IMR-90 (cell line): ENCODE measurements at regions not wholly inside any gene's neighbourhood (a gene's known extent, or its start where the extent isn't known, plus 50 kb on each side); places are given as distances from the start of the nearest gene placed in this dataset.

ENCODE experiments used
- ATAC-seq: fragments of 200-7000 bp; cut with Tn5 transposase; 2 replicates; pipeline ENCODE4 v1.9.1; 2020; ENCODE audit warnings: low read depth, mild to moderate bottlenecking, moderate library complexity
- BruUV-seq: library from RNA; stranded (reverse); fragments of 400-500 nt; replicated peaks from 2 replicates; lab custom pipeline; 2021; lab: Mats Ljungman, UMichigan
- CTCF ChIA-PET: fragments of 300-600 bp; formaldehyde crosslinking; extraction: SDS; loops from one replicate; lab custom pipeline; 2021; ENCODE audit warnings: antibody characterized with exemption; lab: Yijun Ruan, JAX
- POLR2A ChIA-PET: fragments of 300-600 bp; sonication (Branson Sonifier 250); formaldehyde crosslinking; loops from one replicate; lab custom pipeline; 2022; ENCODE audit warnings: antibody characterized with exemption; ENCODE audit not compliant: unreplicated experiment; lab: Charles Lee
- DNase-seq: peaks from one replicate; pipeline ENCODE4 v3.0.0; 2013
- H2AFZ ChIP-seq: replicated peaks from 2 replicates; pipeline ENCODE3; 2013; ENCODE audit warnings: low read length, mild to moderate bottlenecking; ENCODE audit not compliant: poor library complexity
- H2AK5ac ChIP-seq: 2 replicates; pipeline ENCODE4 v1.6.1; 2013; ENCODE audit warnings: low read depth, low read length, inconsistent platforms
- H2AK9ac ChIP-seq: replicated peaks from 2 replicates; pipeline ENCODE3; 2013; ENCODE audit warnings: mild to moderate bottlenecking, low read depth, low read length, moderate library complexity; ENCODE audit not compliant: poor library complexity
- H2BK120ac ChIP-seq: 2 replicates; pipeline ENCODE4 v1.6.1; 2013; ENCODE audit warnings: low read depth, low read length, inconsistent platforms
- H2BK15ac ChIP-seq: 3 replicates; pipeline ENCODE4 v1.6.1; 2013; ENCODE audit warnings: low read depth, low read length, inconsistent platforms
- H2BK20ac ChIP-seq: 2 replicates; pipeline ENCODE4 v1.6.1; 2013; ENCODE audit warnings: low read depth, mild to moderate bottlenecking, inconsistent platforms, low read length, moderate library complexity
- H2BK5ac ChIP-seq: 2 replicates; pipeline ENCODE4 v1.6.1; 2013; ENCODE audit warnings: mild to moderate bottlenecking, low read depth, low read length, inconsistent platforms; ENCODE audit not compliant: poor library complexity, severe bottlenecking
- H3K14ac ChIP-seq: replicated peaks from 2 replicates; pipeline ENCODE4 v1.6.1; 2013; ENCODE audit warnings: low read depth, low read length, inconsistent platforms
- H3K18ac ChIP-seq: 2 replicates; pipeline ENCODE4 v1.6.1; 2013; ENCODE audit warnings: low read depth, low read length, control low read depth
- H3K23ac ChIP-seq: 2 replicates; pipeline ENCODE4 v1.6.1; 2013; ENCODE audit warnings: low read depth, low read length, inconsistent platforms
- H3K27ac ChIP-seq: 2 replicates; pipeline ENCODE4 v1.5.1; 2013; ENCODE audit warnings: mild to moderate bottlenecking, control low read depth, low read length; ENCODE audit not compliant: insufficient read depth
- H3K27me3 ChIP-seq: 2 replicates; pipeline ENCODE4 v1.6.1; 2013; ENCODE audit warnings: low read length; ENCODE audit not compliant: control insufficient read depth, insufficient read depth
- H3K36me3 ChIP-seq: 2 replicates; pipeline ENCODE4 v1.6.1; 2013; ENCODE audit warnings: low read length, mixed read lengths; ENCODE audit not compliant: control insufficient read depth, insufficient read depth
- H3K4ac ChIP-seq: 2 replicates; pipeline ENCODE4 v1.6.1; 2013; ENCODE audit warnings: low read depth, low read length, inconsistent platforms
- H3K4me1 ChIP-seq: 2 replicates; pipeline ENCODE4 v1.6.1; 2013; ENCODE audit warnings: low read length, mixed read lengths; ENCODE audit not compliant: control insufficient read depth, insufficient read depth
- H3K4me2 ChIP-seq: 2 replicates; pipeline ENCODE4 v1.6.1; 2013; ENCODE audit warnings: low read depth, mild to moderate bottlenecking, control low read depth, low read length, moderate library complexity
- H3K4me3 ChIP-seq: 2 replicates; pipeline ENCODE4 v1.5.1; 2013; ENCODE audit warnings: low read depth, mild to moderate bottlenecking, control low read depth, low read length, moderate library complexity; ENCODE audit not compliant: insufficient read depth
- H3K56ac ChIP-seq: 2 replicates; pipeline ENCODE4 v1.6.1; 2013; ENCODE audit warnings: low read length, inconsistent platforms; ENCODE audit not compliant: insufficient read depth; ENCODE audit errors: extremely low read depth
- H3K79me1 ChIP-seq, 2 experiments: 2 replicates each; pipeline ENCODE4 v1.6.1; 2013; ENCODE audit warnings: low read length in 2 of 2, inconsistent platforms in 1 of 2, low read depth in 1 of 2
- H3K9ac ChIP-seq: 2 replicates; pipeline ENCODE4 v1.6.1; 2013; ENCODE audit warnings: low read depth, low read length, control low read depth
- H3K9me1 ChIP-seq: 2 replicates; pipeline ENCODE4 v1.6.1; 2013; ENCODE audit warnings: low read length, inconsistent platforms; ENCODE audit not compliant: insufficient read depth
- H3K9me3 ChIP-seq: 2 replicates; pipeline ENCODE4 v1.6.1; 2013; ENCODE audit warnings: low read length; ENCODE audit not compliant: control insufficient read depth, insufficient read depth
- H4K20me1 ChIP-seq: 2 replicates; pipeline ENCODE4 v1.6.1; 2013; ENCODE audit warnings: low read length, inconsistent platforms; ENCODE audit not compliant: insufficient read depth
- H4K5ac ChIP-seq: 2 replicates; pipeline ENCODE4 v1.6.1; 2013; ENCODE audit warnings: mild to moderate bottlenecking, low read depth, low read length, control low read depth
- H4K8ac ChIP-seq, 2 experiments: 2 replicates each; pipeline ENCODE4 v1.6.1; 2013; ENCODE audit warnings: low read depth in 2 of 2, low read length in 2 of 2, control low read depth in 1 of 2, inconsistent platforms in 1 of 2
- H4K91ac ChIP-seq: 2 replicates; pipeline ENCODE4 v1.6.1; 2013; ENCODE audit warnings: low read depth, low read length, inconsistent platforms; ENCODE audit not compliant: insufficient read depth
- CTCF ChIP-seq: conservative IDR thresholded peaks from 2 replicates; pipeline ENCODE4 v1.5.1; 2012; ENCODE audit warnings: mild to moderate bottlenecking, low read depth, low read length, improper control_type of control experiment
- MAFK ChIP-seq: IDR thresholded peaks from 2 replicates; pipeline ENCODE4 v1.6.1; 2012; ENCODE audit warnings: low read depth, low read length, improper control_type of control experiment
- MAZ ChIP-seq: IDR thresholded peaks from 2 replicates; pipeline ENCODE4 v1.6.1; 2012; ENCODE audit warnings: low read depth, mild to moderate bottlenecking, low read length, improper control_type of control experiment, moderate library complexity, borderline replicate concordance
- NFE2L2 ChIP-seq: fragments of 150-350 bp; IDR thresholded peaks from 2 replicates; pipeline ENCODE4 v1.6.1; 2016; ENCODE audit warnings: low read depth, mild to moderate bottlenecking, low read length
- USF2 ChIP-seq: fragments of 150-350 bp; IDR thresholded peaks from 2 replicates; pipeline ENCODE4 v1.6.1; 2017; ENCODE audit warnings: mild to moderate bottlenecking, antibody characterized with exemption, low read length, low read depth
- WGBS, 2 experiments: methylation state at CpG; one replicate each; pipeline versions ENCODE4 v1.1.5 to v1.1.7; 2013; ENCODE audit warnings: missing lambda C conversion rate in 2 of 2; ENCODE audit not compliant: insufficient read length in 1 of 2; ENCODE audit errors: extremely low coverage in 2 of 2; 5-methylcytosine and 5-hydroxymethylcytosine counted together
- dilution Hi-C: fragments of 300-500 bp; cut with HindIII; formaldehyde crosslinking; loops from one replicate; pipeline ENCODE4 v1.14.3; 2018; ENCODE audit warnings: low sequenced_read_pairs; ENCODE audit not compliant: unreplicated experiment
- in situ Hi-C: fragments of 300-500 bp; cut with MboI; formaldehyde crosslinking; loops from 3 replicates; pipeline ENCODE4 v1.14.3; 2019; ENCODE audit warnings: low sequenced_read_pairs, inconsistent platforms, mixed read lengths
- intact Hi-C: fragments of 100-400 bp; cut with micrococcal nuclease; formaldehyde crosslinking; loops from 2 replicates; pipeline ENCODE4 v1.10.0; 2022

GRCh38 chr4:158410272-158410671, 111.4 kb upstream of the RXFP1 start:
- no peak overlapping the region for H4K5ac ChIP-seq
- ChIA-PET POLR2A (no interaction called here), CTCF (no interaction called here)
- WGBS, 2 experiments, result 69% methylated on average over 2 of the region's 3 CpGs; no CpG with 5 or more reads in 1 of the 2 experiments
- in situ Hi-C loops, result no loop called here
- no peak overlapping the region for H2BK5ac ChIP-seq
- intact Hi-C loops, result loop anchor here (1.0 to 5.0 kb wide), 2 partner anchors 148 to 215 kb away; no protein-coding TSS in a partner anchor
- H3K4me2 ChIP-seq, result no peak overlapping the region
- no peak overlapping the region for H4K91ac ChIP-seq
- H3K18ac ChIP-seq, result no peak overlapping the region
- dilution Hi-C loops, result no loop called here
- H3K23ac ChIP-seq, result no peak overlapping the region
- DNase-seq (peak; percentile 22), ATAC-seq (peak; percentile 32)
- no peak overlapping the region for H2AK5ac ChIP-seq
- no TSS peak for BruUV-seq
- H2AFZ ChIP-seq, result no peak overlapping the region
- no peaks in the 10 kb centered on the region for H3K79me1 ChIP-seq
- H3K56ac ChIP-seq, result no peak overlapping the region
- H3K9me1 ChIP-seq, result no peaks in the 10 kb centered on the region
- H4K8ac ChIP-seq, result no peak overlapping the region
- H2BK15ac ChIP-seq, result no peak overlapping the region
- H2BK20ac ChIP-seq, result no peak overlapping the region
- H4K20me1 ChIP-seq, result no peaks in the 10 kb centered on the region
- no peaks in the 10 kb centered on the region for H3K27me3 ChIP-seq
- H2AK9ac ChIP-seq, result no peak overlapping the region
- no peak overlapping the region for H3K4me3 ChIP-seq
- H3K4ac ChIP-seq, result no peak overlapping the region
- no peaks in the 10 kb centered on the region for H3K36me3 ChIP-seq
- TF ChIP-seq MAFK, result no peak
- TF ChIP-seq MAZ, result no peak
- 0 out of 2 replicates have a peak, but pooled peaks have one; percentile 22 for TF ChIP-seq CTCF
- no peak for TF ChIP-seq NFE2L2
- TF ChIP-seq USF2, result no peak
- no peaks in the 10 kb centered on the region for H3K4me1 ChIP-seq
- H3K27ac ChIP-seq, result no peak overlapping the region
- no peaks in the 10 kb centered on the region for H3K9me3 ChIP-seq
- H3K14ac ChIP-seq, result no peak overlapping the region
- H3K9ac ChIP-seq, result no peak overlapping the region
- no peak overlapping the region for H2BK120ac ChIP-seq
